SKM-1 (cell line): ENCODE measurements at regions not wholly inside any gene's neighbourhood (a gene's known extent, or its start where the extent isn't known, plus 50 kb on each side); places are given as distances from the start of the nearest gene placed in this dataset.

ENCODE experiments used
- DNase-seq: peaks from one replicate; lab custom pipeline; 2025; ENCODE audit not compliant: unreplicated experiment; lab: John Stamatoyannopoulos, UW

- no peak for DNase-seq
Observed at GRCh38 chr1:218135371-218135770, 149.7 kb upstream of the RRP15 start.

DNA sequence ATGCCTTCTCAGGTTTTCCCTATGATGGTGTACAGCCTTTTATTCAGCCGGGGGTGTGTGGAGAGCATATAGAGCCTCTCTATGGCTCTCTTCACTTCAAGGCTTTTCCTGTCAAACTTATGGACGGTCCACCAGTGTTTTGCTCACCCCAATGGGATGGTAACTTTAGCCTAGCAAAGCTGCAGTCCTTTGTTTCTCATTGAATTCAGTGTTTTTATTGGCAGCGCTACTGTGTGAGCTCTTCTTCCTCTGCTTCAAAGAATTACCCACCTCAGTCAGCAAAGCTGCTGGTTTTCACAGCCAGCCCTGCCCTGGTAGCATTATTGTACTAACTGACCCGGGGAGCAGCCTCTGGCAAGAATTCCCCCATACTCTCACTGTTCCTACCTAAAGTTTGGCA, 145.3 kb upstream of the RRP15 start:
- no peak for DNase-seq

DNA sequence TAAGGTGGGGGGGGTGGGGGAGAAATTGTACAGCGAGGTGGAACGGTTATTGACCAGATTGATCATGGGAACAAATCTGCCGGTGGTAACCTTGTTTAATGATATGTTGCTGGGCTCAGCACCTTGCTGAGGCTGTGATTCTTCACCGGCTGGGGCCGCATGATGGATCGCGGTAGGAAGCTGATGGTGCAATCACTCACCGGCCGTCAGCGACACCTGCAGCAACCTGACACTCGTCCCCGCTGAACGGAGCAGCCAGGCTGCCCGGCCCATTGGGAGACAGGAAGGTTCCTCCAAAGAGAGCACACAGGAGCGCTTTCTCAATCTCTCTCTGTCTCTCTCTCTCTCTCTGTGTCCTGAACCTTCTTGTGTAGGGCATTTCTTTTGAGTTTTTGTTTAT, 128.5 kb upstream of the RRP15 start:
- DNase-seq: no peak

DNA sequence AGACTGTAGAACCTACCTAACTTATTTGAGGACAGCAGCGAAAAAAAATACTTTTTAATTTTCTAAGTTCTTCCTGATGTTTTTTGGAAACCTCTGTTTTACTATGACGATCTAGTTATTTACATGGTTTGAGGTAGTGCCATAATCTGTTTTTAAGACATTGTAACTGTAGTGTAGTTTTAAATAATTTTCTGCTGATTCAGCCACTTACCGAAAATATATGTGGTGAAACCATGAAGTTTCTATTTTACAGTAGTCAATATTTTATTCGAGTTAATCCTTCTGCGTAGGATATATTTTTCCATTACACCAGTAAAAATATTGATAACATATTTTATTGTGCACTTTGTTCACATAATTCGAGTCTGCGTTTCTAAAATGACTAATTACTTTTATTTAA, 121.7 kb upstream of the RRP15 start:
- DNase-seq: no peak

- DNase-seq: no peak
Observed at GRCh38 chr1:218164111-218164929, 120.8 kb upstream of the RRP15 start.

DNA sequence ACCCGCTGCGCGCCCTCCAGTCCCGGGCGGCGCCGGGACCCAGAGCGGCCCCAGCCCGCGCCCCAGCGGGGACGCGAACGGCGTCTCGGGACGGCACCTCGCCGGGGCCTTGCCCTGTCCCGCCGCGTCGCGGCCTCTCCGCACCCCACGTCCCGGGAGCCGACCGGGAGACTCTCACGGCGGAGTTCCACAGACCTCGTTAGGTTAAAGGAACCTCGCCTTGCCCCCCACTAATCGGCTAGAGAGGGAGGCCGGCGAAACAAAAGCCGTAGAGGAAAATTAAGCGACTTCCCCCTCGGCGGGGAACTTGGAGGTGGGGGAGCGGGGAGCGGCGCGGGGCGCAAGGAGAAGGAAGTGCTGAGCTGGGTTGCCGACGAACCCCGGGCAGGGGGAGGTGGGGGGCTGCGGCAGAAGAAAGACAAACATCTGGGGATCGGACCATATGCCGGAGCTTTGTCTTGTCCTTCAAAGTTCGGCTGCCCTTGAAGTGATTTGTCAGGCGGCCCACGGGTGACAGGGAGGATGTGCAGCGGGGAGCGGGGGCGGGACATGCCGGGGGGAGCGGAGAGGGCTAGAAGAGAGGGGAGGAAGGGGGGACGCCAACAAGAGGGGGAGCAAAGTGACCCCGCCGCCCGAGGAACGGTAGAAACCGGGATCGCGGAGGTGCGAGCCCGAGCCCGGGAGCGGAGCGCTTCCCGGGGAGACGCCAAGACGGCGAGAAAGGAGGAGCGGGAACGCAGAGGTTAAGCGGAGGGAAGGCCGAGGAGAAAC, 120.0 kb upstream of the RRP15 start:
- no peak for DNase-seq

DNA sequence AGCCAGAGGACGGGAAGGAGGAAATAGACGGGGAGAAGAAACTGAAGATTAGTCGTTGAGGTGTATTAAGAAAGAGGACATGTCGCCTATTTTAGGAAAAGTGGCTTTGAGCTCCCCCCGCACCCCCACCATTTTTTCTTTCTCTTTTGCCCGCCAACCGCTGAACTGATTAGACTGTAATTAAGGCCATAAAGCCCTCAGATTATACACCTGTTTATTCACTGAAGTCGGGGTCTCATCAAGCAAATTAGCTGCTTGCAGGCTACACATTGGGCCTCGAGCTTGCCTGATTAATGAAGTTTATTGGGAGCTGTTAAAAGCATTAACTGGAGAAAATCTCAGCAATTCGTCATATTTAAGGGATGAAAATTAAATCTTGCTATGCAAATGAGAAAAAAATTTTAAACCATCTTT, 119.4 kb upstream of the RRP15 start:
- no peak for DNase-seq

DNA sequence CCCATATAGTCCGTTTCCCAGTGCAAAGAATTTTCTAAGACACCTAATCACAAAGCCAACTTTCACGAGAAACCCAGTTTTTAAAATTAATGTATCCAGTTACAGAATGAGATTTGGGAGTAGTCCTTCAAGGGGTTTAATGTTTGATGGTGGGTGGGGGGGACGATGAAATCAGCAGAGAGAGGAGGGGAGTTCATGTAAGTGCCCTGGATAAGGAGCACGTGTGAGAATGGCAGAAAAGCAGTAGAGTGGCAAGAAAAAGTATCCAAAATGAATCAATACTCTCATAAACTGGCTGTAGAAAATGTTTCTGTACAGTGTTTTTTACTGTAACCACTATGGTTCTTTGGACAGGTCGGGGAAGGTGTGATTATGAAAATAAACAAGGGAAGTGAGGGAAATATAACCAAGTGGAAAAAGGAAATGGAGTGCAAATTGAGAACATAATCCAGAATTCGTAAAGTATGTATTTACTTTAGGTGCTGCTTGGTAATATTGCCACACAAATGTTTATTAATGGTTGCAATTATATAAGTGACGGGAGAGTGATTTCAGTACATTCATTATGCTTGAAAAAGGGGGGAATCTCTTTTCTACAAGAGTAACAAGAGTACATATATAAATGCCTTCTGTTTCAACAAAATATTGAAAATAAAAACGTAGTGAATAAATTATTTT, 118.7 kb upstream of the RRP15 start:
- DNase-seq: no peak

DNA sequence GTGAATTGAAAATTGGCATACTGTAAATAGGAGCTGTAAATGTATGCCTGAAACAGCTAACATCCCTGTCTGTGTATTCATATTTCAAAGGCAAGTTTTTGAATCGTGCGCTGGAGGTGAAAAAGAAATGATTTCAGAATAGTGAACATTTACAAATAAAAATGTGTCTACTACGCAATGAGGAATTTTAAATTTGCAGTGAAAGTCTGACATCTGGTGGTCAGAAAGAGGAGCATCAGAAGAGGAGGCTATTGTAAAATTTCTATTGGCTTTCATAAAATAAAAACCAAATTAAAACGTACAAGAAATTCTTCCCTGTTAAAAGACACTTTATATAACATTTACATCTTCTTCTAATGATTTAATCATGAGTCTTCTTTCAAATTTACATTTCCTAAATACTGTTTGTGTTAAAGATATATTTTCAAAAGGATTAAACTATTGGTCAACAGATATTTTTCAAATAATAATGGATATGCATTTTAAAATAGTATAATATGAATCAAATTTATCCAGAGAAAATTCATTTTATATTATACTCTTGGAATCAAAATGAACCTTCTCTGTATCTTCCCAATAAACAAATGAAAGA, 113.7 kb upstream of the RRP15 start:
- DNase-seq: peak; percentile 53

DNA sequence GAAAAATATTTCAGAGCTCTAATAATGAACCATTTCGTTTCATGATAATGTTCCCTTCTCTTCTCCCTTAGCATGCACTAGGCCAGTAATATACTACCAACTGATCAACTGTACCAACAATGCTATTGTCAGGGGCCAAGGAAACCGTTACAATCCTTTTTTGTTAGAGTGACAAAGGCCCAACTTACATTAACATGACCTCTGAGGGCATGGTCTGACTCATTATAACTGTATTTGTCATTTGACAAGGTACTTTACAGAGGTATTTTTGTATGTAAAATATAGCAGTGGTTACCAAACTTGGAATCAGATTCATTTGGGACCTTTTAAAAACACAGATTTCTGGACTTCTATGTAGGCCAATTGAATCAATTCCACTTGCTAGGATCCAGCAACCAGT, 102.6 kb upstream of the RRP15 start:
- no peak for DNase-seq

- DNase-seq: no peak
Observed at GRCh38 chr1:218200979-218201378, 84.1 kb upstream of the RRP15 start.

DNA sequence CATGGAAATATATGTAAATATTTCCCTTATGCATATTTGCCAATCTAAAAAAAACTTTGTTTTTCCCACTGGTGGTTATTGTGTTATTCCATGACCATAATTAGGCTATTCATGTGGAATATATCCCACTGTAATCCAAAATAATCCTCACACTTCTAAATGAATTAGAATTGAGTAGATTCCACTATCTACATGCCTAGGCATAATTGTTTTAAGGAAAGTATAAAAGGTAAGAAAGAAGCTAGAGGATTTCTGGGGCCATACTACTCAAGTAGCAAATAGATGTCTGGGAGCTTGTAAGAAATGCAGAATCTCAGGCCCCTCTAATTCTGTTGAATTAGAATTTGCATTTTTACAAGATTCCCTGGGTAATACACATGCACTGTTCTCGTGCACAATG, 83.5 kb upstream of the RRP15 start:
- DNase-seq: no peak

- DNase-seq: no peak
Observed at GRCh38 chr1:218205721-218206120, 79.4 kb upstream of the RRP15 start.

DNA sequence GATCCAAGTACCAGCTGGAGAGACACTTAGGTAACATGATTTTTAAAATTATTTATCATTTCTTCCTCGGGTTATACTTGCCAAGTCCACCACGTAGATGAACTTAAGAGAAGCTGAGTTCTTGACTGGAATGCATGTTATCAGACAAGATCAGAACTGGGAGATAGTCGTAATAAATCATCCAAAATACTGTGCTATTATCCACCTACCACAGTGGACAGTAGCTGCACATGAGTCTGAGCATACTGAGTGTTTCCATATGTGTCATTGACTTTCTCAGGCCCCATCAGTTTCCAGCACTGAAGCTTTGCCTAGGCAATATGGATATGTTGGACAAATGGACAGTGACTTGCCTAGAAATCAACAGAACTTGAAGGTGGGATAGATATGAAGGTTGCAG, 77.9 kb upstream of the RRP15 start:
- no peak for DNase-seq

DNA sequence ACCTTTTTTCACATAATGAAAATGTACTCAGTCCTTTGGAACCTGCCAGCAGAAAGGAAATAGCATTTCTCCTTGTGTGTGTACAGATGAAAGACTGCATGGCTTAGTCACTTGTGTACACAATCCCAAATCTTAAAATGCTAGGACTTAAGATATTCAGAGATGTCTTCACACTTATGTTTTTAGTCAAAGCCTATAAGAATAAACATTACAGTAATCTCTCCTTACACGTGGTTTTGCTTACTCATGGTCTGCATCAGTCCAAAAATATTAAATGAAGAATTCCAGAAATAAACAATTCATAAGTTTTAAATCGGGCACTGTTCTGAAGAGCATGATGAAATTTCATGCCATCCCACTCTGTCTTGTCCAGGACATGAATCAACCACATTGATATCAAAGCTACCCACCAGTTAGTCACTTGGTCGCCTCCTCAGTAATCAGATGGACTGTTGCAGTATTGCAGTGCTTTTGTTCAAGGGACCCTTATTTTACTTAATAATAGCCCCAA, 75.7 kb upstream of the RRP15 start:
- no peak for DNase-seq

DNA sequence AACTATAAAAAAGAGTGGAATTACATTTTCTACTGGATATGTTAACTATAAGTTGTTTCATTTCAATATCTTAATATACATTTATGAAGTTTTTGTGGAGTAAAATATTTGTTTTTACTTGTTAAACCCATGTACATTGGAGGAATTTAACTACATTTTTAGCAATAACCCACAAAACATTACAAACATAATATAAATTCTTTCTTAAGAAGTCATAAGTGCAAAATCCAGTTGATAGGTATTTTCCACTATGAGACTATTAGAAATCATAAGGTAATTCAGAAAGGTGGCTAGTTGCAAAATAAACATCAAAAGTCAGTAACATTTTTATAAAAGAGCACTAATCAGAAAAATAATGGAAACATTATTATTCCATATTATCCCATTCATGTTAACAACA, 73.9 kb upstream of the RRP15 start:
- DNase-seq: no peak

GRCh38 chr1:218217040-218217439, 68.1 kb upstream of the RRP15 start:
- no peak for DNase-seq

DNA sequence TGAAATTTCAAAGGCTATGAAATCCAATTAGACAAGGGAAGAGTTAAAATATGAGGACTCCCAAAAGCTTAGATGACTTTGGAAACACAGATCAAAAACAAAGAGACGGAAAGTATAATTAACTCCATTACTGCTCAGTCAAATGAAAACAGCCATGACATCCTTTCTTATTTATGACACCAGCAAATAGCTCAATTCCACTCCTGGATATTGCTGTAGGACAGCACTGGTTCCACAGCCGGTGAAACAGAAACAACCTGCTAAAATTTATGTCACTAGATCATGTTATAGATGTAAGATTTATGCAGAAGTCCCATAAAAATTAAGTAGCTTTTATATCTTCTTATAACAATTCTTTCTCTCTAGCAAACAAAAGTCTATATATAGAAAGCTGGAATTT, 65.6 kb upstream of the RRP15 start:
- DNase-seq: no peak

- no peak for DNase-seq
Observed at GRCh38 chr1:218224101-218224500, 61.0 kb upstream of the RRP15 start.

GRCh38 chr1:218226005-218226404, 59.1 kb upstream of the RRP15 start:
- no peak for DNase-seq
